Tibial nerve (tissue), 4 donors: ENCODE measurements at regions not wholly inside any gene's neighbourhood (a gene's known extent, or its start where the extent isn't known, plus 50 kb on each side); places are given as distances from the start of the nearest gene placed in this dataset.

Experiments
- DNase-seq, 2 donors: peaks; one replicate each; pipeline ENCODE4 v3.0.0-alpha.2; 2019; ENCODE audit warnings: low spot score in 2 of 2
- H3K27ac ChIP-seq, 4 donors: fragments of 200-600 bp; sonication (generic) in 3 of 4; one replicate each; pipeline ENCODE4 v1.5.1; 2017 to 2019; ENCODE audit warnings: mild to moderate bottlenecking in 1 of 4
- H3K27me3 ChIP-seq, 2 donors: fragments of 200-600 bp; sonication (generic) in 1 of 2; one replicate each; pipeline versions ENCODE4 v1.5.1 to v1.6.0; 2017 to 2019
- H3K36me3 ChIP-seq, 3 donors: fragments of 200-600 bp; sonication (generic); one replicate each; pipeline ENCODE4 v1.5.1; 2018 to 2019
- H3K4me1 ChIP-seq, 4 donors: fragments of 200-600 bp; sonication (generic) in 3 of 4; one replicate each; pipeline ENCODE4 v1.5.1; 2017 to 2019
- H3K4me3 ChIP-seq, 4 donors: fragments of 200-600 bp; sonication (generic) in 3 of 4; one replicate each; pipeline ENCODE4 v1.5.1; 2017 to 2019; ENCODE audit warnings: mild to moderate bottlenecking in 1 of 4, moderate library complexity in 1 of 4
- H3K9me3 ChIP-seq, 4 donors: fragments of 200-600 bp; sonication (generic) in 3 of 4; one replicate each; pipeline ENCODE4 v1.5.1; 2017 to 2019
- EP300 ChIP-seq, 2 donors: sonication (generic); formaldehyde crosslinking; IDR thresholded peaks; one replicate each; pipeline ENCODE4 v1.6.1; 2017; ENCODE audit warnings: antibody characterized with exemption in 2 of 2, mild to moderate bottlenecking in 1 of 2
- POLR2A ChIP-seq, 2 donors: fragments of 450-650 bp; IDR thresholded peaks; one replicate each; pipeline ENCODE4 v1.6.1; 2017; ENCODE audit warnings: antibody characterized with exemption in 2 of 2, mild to moderate bottlenecking in 2 of 2, moderate library complexity in 2 of 2
- WGBS, 2 donors: methylation state at CpG; one replicate each; pipeline ENCODE4 v1.1.5; 2018; 5-methylcytosine and 5-hydroxymethylcytosine counted together
- TF ChIP-seq, protein P1 (sequence below), 5 experiments: fragments of 200-600 bp in 3 of 5; fragments of 450-650 bp in 2 of 5; sonication (generic) in 3 of 5; IDR thresholded peaks; one replicate each; pipeline ENCODE4 v1.5.1; 2016 to 2019; ENCODE audit warnings: antibody characterized with exemption in 5 of 5, mild to moderate bottlenecking in 3 of 5, moderate library complexity in 2 of 5

DNA sequence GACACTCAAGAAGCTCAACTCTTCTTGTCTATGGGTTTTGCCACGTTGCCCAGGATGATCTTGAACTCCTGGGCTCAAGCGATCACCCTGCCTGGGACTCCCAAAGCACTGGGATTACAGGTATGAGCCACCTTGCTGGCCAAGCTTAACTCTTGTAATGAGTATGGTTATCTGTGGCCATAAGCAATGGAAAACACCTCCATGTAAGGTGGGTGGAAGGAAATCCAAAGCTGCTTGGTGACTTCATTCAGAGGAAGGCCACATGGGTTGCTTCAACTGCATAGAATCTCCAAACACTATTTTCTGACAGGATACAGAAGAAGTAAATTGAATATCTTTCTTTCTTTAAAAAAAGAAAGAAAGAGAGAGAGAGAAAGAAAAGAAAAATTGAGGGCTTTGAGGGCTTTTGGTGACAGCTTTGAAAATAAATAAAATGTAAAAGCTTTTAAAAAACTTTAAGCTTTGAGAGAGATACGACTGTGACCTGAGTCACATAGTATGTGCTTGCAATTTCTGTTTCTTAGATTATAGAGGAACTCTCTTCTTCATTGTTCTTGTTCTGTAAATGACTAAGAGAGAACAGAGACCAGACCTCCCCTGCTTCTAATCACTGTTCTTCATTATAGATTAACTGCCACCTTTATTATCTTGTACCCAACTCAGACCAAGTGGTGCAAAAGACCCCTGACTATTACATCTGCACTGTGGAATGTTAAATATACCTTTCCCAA, 123.1 kb upstream of the NDUFV2 start:
- no peak for DNase-seq
- WGBS, 2 donors: 89 to 91% methylated on average over 3 of the region's 3 CpGs
- TF ChIP-seq EP300 (IDR thresholded peaks at IDR 0.05): no peak
- Histone ChIP-seq H3K9me3 (no peaks in the 10 kb centered on the region), H3K4me1 (no peaks in the 10 kb centered on the region), H3K4me3 (no peak overlapping the region), H3K27ac (no peak overlapping the region), H3K27me3 (no peaks in the 10 kb centered on the region), H3K36me3 (no peaks in the 10 kb centered on the region)

DNA sequence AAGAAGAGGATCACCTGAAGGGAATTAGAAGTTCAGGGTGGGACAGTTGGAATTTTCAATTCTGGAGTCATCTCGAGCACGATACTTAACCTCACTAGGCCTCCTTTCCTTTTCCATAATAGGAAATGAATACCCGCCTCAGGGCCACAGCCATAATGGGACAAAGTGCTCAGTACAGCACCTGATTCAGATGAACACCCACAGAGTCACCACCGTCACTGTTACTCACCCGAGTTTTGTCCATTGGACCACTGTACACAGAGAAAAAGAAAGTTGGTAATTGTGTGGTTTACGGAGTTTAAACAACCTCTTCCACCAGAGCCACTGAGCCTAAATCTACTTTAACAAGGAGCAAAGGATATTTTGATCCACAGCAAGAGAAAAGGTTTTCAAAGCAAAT, 122.0 kb upstream of the NDUFV2 start:
- Histone ChIP-seq H3K27me3 (no peaks in the 10 kb centered on the region), H3K9me3 (no peaks in the 10 kb centered on the region), H3K36me3 (no peaks in the 10 kb centered on the region), H3K4me1 (no peaks in the 10 kb centered on the region), H3K4me3 (no peak overlapping the region), H3K27ac (no peak overlapping the region)
- WGBS, 2 donors: 87 to 92% methylated on average over 6 of the region's 6 CpGs
- DNase-seq: no peak
- TF ChIP-seq EP300 (IDR thresholded peaks at IDR 0.05) (no peak), POLR2A (IDR thresholded peaks at IDR 0.05) (no peak)
- TF ChIP-seq, protein P1, sequence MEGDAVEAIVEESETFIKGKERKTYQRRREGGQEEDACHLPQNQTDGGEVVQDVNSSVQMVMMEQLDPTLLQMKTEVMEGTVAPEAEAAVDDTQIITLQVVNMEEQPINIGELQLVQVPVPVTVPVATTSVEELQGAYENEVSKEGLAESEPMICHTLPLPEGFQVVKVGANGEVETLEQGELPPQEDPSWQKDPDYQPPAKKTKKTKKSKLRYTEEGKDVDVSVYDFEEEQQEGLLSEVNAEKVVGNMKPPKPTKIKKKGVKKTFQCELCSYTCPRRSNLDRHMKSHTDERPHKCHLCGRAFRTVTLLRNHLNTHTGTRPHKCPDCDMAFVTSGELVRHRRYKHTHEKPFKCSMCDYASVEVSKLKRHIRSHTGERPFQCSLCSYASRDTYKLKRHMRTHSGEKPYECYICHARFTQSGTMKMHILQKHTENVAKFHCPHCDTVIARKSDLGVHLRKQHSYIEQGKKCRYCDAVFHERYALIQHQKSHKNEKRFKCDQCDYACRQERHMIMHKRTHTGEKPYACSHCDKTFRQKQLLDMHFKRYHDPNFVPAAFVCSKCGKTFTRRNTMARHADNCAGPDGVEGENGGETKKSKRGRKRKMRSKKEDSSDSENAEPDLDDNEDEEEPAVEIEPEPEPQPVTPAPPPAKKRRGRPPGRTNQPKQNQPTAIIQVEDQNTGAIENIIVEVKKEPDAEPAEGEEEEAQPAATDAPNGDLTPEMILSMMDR (IDR thresholded peaks at IDR 0.05): no peak

- H3K4me1 ChIP-seq: no peaks in the 10 kb centered on the region
- no peaks in the 10 kb centered on the region for H3K9me3 ChIP-seq
- no peak overlapping the region for H3K27ac ChIP-seq
- TF ChIP-seq POLR2A (IDR thresholded peaks at IDR 0.05): no peak
- H3K36me3 ChIP-seq: no peaks in the 10 kb centered on the region
- H3K27me3 ChIP-seq: no peaks in the 10 kb centered on the region
- no peak for DNase-seq
- 74 to 77% methylated on average over 6 of the region's 6 CpGs for WGBS, 2 donors
- no peak overlapping the region for H3K4me3 ChIP-seq
Measured at GRCh38 chr18:8980918-8981317, 121.6 kb upstream of the NDUFV2 start.

DNA sequence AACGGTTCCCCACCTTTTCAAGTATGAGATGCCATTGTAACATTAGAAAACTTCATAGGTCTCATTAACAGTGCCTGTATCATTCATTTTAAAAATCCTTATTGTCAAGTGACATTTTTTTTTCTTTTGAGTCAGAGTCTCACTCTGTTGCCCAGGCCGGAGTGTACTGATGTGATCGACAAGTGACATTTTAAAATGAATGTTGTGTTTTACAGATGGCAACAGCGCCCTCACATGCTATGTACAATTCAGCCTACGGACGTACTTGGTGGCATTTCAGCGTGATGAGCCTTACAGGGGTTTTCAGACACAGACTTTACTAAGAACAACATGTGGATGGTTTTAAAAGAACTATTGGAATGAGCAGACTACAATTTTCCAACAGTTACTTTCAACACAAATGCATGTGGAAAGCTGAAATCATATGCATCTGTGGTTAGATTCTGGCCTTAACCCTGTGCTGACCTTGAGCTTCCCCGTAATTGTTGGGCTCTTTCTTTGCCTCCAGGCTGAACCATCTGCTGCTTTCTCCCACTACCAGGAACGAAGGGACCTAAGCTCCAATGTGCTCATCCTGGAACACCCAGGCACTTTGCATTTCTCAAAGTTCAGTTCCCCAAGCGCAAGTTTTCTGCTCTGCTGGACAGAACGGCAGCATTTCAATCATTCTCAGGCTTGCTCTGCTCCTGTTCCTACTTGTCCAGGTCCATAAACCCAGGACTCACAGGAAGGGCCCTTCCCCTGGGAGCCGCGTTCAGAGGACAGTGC, 119.9 kb upstream of the NDUFV2 start:
- no peak for TF ChIP-seq EP300 (IDR thresholded peaks at IDR 0.05)
- TF ChIP-seq, protein P1 (IDR thresholded peaks at IDR 0.05): peak in 1 of 5 experiments; percentile 16
- WGBS, 2 donors: 42 to 43% methylated on average over 13 of the region's 13 CpGs
- no peaks in the 10 kb centered on the region for H3K4me1 ChIP-seq

GRCh38 chr18:8983195-8983594, 119.3 kb upstream of the NDUFV2 start:
- Histone ChIP-seq H3K36me3 (no peaks in the 10 kb centered on the region), H3K27me3 (no peaks in the 10 kb centered on the region), H3K4me1 (no peaks in the 10 kb centered on the region), H3K27ac (no peak overlapping the region), H3K9me3 (no peaks in the 10 kb centered on the region), H3K4me3 (no peak overlapping the region)
- no peak for DNase-seq
- TF ChIP-seq POLR2A (IDR thresholded peaks at IDR 0.05) (no peak), EP300 (IDR thresholded peaks at IDR 0.05) (no peak)
- TF ChIP-seq, protein P1 (IDR thresholded peaks at IDR 0.05): no peak
- WGBS, 2 donors: 83 to 91% methylated on average over 1 of the region's 1 CpG

More for the DNA sequence above, 119.9 kb upstream of the NDUFV2 start:
- H3K36me3 ChIP-seq: no peaks in the 10 kb centered on the region
- no peaks in the 10 kb centered on the region for H3K9me3 ChIP-seq
- no peak overlapping the region for H3K27ac ChIP-seq
- no peak overlapping the region for H3K4me3 ChIP-seq
- DNase-seq: no peak
- no peaks in the 10 kb centered on the region for H3K27me3 ChIP-seq

DNA sequence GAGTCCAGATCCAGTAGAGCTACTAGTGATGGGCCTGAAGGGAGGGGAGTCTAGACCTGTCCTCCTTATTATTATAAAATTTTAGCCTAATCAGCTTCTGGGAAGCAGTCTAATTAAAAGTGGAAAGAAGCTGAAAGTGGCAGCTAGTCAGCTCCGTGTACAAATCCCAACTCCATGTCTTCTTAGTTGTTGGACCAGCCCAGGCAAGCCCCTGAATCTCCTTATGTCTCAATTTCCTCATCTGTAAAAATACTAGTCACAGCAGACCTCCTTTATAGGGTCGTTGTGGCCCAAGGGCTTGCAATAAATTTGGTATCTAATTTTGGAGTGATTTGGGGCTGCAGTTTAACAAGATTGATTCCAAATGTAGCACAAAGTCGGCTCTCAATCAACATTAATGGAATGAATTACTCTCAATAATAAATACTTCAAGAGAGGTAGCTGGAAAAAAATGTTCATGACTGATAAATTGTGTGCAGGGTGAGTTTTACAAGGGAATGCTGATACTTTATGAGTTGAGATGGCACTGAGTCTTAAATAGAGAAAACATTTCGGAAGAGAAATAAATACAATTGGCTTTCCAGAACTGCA, 118.3 kb upstream of the NDUFV2 start:
- Histone ChIP-seq H3K4me3 (no peak overlapping the region), H3K36me3 (no peaks in the 10 kb centered on the region), H3K9me3 (no peaks in the 10 kb centered on the region), H3K27me3 (no peaks in the 10 kb centered on the region), H3K27ac (no peak overlapping the region), H3K4me1 (no peaks in the 10 kb centered on the region)
- WGBS, 2 donors: 38 to 39% methylated on average over 4 of the region's 4 CpGs
- no peak for TF ChIP-seq EP300 (IDR thresholded peaks at IDR 0.05)
- TF ChIP-seq, protein P1 (IDR thresholded peaks at IDR 0.05): no peak
- no peak for DNase-seq
